Smooth muscle cell of the brain vasculature (primary cell): ENCODE measurements at regions not wholly inside any gene's neighbourhood (a gene's known extent, or its start where the extent isn't known, plus 50 kb on each side); places are given as distances from the start of the nearest gene placed in this dataset.

Experiments
- DNase-seq: peaks from one replicate; pipeline ENCODE4 v3.0.0-alpha.2; 2012; ENCODE audit warnings: low read depth, low spot score

GRCh38 chr4:128362760-128363159 lies 75.1 kb upstream of the PGRMC2 start:
- DNase-seq: no peak

GRCh38 chr4:128359422-128359821 lies 71.8 kb upstream of the PGRMC2 start:
- no peak for DNase-seq

- no peak for DNase-seq
Observed at GRCh38 chr4:128358913-128359279, 71.3 kb upstream of the PGRMC2 start.

- no peak for DNase-seq
Observed at GRCh38 chr4:128358231-128358912, 70.8 kb upstream of the PGRMC2 start.

GRCh38 chr4:128357286-128357685 lies 69.7 kb upstream of the PGRMC2 start:
- DNase-seq: no peak

- no peak for DNase-seq
Observed at GRCh38 chr4:128355305-128355704, 67.7 kb upstream of the PGRMC2 start.

GRCh38 chr4:128354205-128354821 lies 66.7 kb upstream of the PGRMC2 start:
- DNase-seq: no peak

- no peak for DNase-seq
Observed at GRCh38 chr4:128353791-128354190, 66.2 kb upstream of the PGRMC2 start.

- DNase-seq: no peak
Observed at GRCh38 chr4:128351502-128351901, 63.9 kb upstream of the PGRMC2 start.

GRCh38 chr4:128350449-128351045 lies 62.9 kb upstream of the PGRMC2 start:
- DNase-seq: no peak

- DNase-seq: peak; percentile 43
Observed at GRCh38 chr4:128349921-128350320, 62.3 kb upstream of the PGRMC2 start.

GRCh38 chr4:128347930-128348660 lies 60.5 kb upstream of the PGRMC2 start:
- no peak for DNase-seq

GRCh38 chr4:128347175-128347868 lies 59.7 kb upstream of the PGRMC2 start:
- no peak for DNase-seq

GRCh38 chr4:128346054-128346716 lies 58.6 kb upstream of the PGRMC2 start:
- no peak for DNase-seq

GRCh38 chr4:128345650-128346049 lies 58.0 kb upstream of the PGRMC2 start:
- no peak for DNase-seq

- no peak for DNase-seq
Observed at GRCh38 chr4:128342762-128343161, 55.1 kb upstream of the PGRMC2 start.

- no peak for DNase-seq
Observed at GRCh38 chr4:128341634-128342033, 54.0 kb upstream of the PGRMC2 start.

GRCh38 chr4:128338634-128339355 lies 51.2 kb upstream of the PGRMC2 start:
- no peak for DNase-seq

- DNase-seq: no peak
Observed at GRCh38 chr4:128337863-128338262, 50.2 kb upstream of the PGRMC2 start.
